Right atrium auricular region (tissue), 2 donors: ENCODE measurements at regions not wholly inside any gene's neighbourhood (a gene's known extent, or its start where the extent isn't known, plus 50 kb on each side); places are given as distances from the start of the nearest gene placed in this dataset.

Experiments used
- DNase-seq: peaks from one replicate; pipeline ENCODE4 v3.0.0-alpha.2; 2019; ENCODE audit warnings: low spot score
- H3K27ac ChIP-seq, 2 donors: fragments of 200-600 bp; sonication (generic); 1 replicate in 1 of 2; 2 replicates in 1 of 2; pipeline ENCODE4 v1.5.1; 2016 to 2019
- H3K27me3 ChIP-seq, 2 donors: fragments of 200-600 bp; sonication (generic); one replicate each; pipeline versions ENCODE4 v1.5.1 to v1.6.0; 2017 to 2019
- H3K36me3 ChIP-seq: fragments of 200-600 bp; sonication (generic); one replicate; pipeline ENCODE4 v1.5.1; 2016
- H3K4me1 ChIP-seq, 2 donors: fragments of 200-600 bp; sonication (generic); one replicate each; pipeline versions ENCODE4 v1.5.1 to v1.6.0; 2017 to 2019
- H3K4me3 ChIP-seq, 2 donors: fragments of 200-600 bp; sonication (generic); 1 replicate in 1 of 2; 2 replicates in 1 of 2; pipeline ENCODE4 v1.5.1; 2017 to 2019; ENCODE audit warnings: mild to moderate bottlenecking in 1 of 2, moderate library complexity in 1 of 2
- H3K9me3 ChIP-seq, 2 donors: fragments of 200-600 bp; sonication (generic); one replicate each; pipeline ENCODE4 v1.5.1; 2019
- TF ChIP-seq, protein P1 (sequence below), 2 donors: fragments of 200-600 bp; sonication (generic); IDR thresholded peaks; one replicate each; pipeline ENCODE4 v1.5.1; 2019; ENCODE audit warnings: antibody characterized with exemption in 2 of 2

DNA sequence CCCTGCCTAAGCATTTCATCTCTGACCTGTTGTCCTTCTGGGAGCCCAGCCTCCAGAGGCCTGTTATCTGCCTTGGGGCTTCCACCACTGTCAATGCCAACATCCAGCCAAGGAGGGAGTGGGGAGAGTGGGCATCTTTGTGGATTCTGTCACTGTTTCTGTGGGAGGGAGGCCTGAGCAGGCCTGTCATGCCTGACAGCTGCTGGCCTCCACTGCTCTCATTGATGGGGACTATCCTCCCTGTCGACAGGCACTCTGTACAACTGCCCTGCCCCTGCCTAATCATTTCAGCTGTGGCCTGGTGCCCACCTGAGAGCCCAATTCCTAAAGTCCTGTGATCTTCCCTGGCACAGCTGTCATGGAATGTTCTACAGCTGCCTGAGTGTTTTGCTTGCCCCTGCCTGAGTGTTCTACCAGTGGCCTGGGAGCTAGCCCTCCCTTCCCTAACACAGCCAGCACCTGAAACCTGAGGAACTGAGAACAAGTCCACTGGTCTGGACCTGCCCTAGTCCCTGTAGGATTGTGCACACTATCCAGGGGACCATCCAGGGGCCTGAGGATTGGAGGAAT is 145.3 kb downstream of the FAM83B start:
- Histone ChIP-seq H3K4me3 (no peak overlapping the region), H3K27ac (no peak overlapping the region), H3K36me3 (no peaks in the 10 kb centered on the region), H3K27me3 (no peaks in the 10 kb centered on the region), H3K4me1 (no peaks in the 10 kb centered on the region), H3K9me3 (peaks cover 0 to 13% of the 10 kb centered on the region in 2 donors)
- no peak for DNase-seq
- TF ChIP-seq, protein P1, sequence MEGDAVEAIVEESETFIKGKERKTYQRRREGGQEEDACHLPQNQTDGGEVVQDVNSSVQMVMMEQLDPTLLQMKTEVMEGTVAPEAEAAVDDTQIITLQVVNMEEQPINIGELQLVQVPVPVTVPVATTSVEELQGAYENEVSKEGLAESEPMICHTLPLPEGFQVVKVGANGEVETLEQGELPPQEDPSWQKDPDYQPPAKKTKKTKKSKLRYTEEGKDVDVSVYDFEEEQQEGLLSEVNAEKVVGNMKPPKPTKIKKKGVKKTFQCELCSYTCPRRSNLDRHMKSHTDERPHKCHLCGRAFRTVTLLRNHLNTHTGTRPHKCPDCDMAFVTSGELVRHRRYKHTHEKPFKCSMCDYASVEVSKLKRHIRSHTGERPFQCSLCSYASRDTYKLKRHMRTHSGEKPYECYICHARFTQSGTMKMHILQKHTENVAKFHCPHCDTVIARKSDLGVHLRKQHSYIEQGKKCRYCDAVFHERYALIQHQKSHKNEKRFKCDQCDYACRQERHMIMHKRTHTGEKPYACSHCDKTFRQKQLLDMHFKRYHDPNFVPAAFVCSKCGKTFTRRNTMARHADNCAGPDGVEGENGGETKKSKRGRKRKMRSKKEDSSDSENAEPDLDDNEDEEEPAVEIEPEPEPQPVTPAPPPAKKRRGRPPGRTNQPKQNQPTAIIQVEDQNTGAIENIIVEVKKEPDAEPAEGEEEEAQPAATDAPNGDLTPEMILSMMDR (IDR thresholded peaks at IDR 0.05): no peak

DNA sequence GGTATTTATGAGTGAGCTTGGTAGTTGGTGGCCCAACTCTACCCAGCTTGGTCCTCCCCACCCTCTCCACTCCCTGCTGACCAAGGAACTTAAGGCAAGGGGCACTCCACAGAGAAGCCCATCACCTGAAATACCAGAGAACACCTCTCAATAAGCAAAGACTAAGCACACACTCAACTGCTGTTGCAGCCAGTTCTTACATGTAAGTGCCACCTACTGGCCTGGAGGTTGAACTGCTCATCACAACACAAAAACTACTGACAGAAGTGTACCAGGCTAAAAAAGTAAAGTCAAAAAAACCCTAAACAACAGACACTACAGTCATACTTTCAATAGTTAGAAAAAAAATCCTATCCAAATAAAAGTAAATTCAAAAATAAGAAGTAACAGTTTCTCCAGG is 146.2 kb downstream of the FAM83B start:
- Histone ChIP-seq H3K9me3 (peaks cover 0 to 13% of the 10 kb centered on the region in 2 donors), H3K4me3 (no peak overlapping the region), H3K4me1 (no peaks in the 10 kb centered on the region), H3K27me3 (no peaks in the 10 kb centered on the region), H3K27ac (no peak overlapping the region), H3K36me3 (no peaks in the 10 kb centered on the region)
- DNase-seq: no peak
- TF ChIP-seq, protein P1 (IDR thresholded peaks at IDR 0.05): peak in 1 of 2 donors; percentile 20

DNA sequence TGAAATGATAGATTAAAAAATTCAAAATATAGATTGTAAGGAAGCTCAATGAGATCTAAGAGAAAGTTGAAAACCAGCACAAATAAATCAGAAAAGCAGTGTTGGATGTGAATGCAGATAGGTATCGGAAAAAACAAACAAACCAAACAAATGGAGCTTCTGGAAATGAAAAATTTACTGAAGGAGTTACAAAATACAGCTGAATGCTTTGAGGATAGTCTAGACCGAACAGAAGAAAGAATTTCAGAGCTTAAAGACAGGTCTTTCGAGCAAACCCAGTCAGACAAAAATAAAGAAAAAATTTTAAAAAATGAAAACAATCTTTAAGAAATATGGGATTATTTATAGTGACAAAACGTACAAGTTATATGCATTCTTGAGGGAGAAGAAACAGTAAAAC is 146.7 kb downstream of the FAM83B start:
- no peak for DNase-seq
- peaks cover 0 to 13% of the 10 kb centered on the region in 2 donors for H3K9me3 ChIP-seq
- no peak overlapping the region for H3K4me3 ChIP-seq
- H3K27me3 ChIP-seq: no peaks in the 10 kb centered on the region
- H3K4me1 ChIP-seq: no peaks in the 10 kb centered on the region
- no peak overlapping the region for H3K27ac ChIP-seq
- TF ChIP-seq, protein P1 (IDR thresholded peaks at IDR 0.05): no peak
- H3K36me3 ChIP-seq: no peaks in the 10 kb centered on the region

DNA sequence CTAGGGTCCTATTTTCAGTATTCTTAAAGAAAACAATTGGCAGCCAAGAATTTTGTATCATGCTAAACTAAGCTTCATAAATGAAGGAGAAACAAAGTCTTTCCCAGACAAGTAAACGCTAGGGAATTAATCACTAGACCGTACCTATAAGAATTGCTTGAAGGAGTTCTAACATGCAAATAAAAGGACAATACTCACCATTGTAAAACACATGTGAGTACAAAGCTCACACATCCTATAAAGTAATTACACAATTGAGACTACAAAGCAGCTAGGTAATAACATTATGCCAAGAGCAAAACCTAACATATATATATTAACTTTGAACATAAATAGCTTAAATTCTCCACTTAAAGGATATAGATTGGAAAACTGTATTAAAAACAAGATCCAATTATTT is 147.4 kb downstream of the FAM83B start:
- H3K36me3 ChIP-seq: no peaks in the 10 kb centered on the region
- no peaks in the 10 kb centered on the region for H3K27me3 ChIP-seq
- peaks cover 0 to 13% of the 10 kb centered on the region in 2 donors for H3K9me3 ChIP-seq
- H3K4me1 ChIP-seq: no peaks in the 10 kb centered on the region
- no peak overlapping the region for H3K27ac ChIP-seq
- DNase-seq: no peak
- no peak overlapping the region for H3K4me3 ChIP-seq
- TF ChIP-seq, protein P1 (IDR thresholded peaks at IDR 0.05): no peak

DNA sequence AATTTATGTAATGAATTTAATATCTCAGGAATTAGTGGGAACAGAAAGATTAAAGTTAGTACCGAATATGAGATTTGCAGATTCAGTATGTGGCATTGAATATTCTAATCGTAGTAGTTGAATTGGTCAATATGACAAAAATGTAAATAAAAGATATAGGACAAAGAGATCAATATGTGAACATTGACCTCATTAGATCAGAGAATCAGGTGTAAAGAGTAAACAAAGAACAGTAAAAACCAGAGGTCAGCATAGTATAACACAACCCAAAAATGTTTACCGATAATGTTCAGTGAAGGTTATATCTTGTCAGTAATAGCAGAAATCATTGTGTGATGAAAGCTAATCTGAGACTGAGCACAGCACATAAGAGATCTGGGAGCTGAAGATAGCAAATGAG is 152.0 kb downstream of the FAM83B start:
- Histone ChIP-seq H3K27ac (peak overlapping the region in 1 of 2 donors; percentile 42), H3K4me1 (no peaks in the 10 kb centered on the region), H3K4me3 (no peak overlapping the region), H3K9me3 (peaks cover 0 to 3% of the 10 kb centered on the region in 2 donors), H3K27me3 (no peaks in the 10 kb centered on the region), H3K36me3 (no peaks in the 10 kb centered on the region)
- TF ChIP-seq, protein P1 (IDR thresholded peaks at IDR 0.05): no peak
- DNase-seq: no peak
